ENCODE measurements at regions not wholly inside any gene's neighbourhood (a gene's known extent, or its start where the extent isn't known, plus 50 kb on each side); places are given as distances from the start of the nearest gene placed in this dataset.

GRCh38 chr4:4694296-4694772 is 152.5 kb upstream of the STX18 start:
- no peak overlapping the region for H3K4me3 ChIP-seq (replicated peaks; ENCODE audit: low read depth, low read length)
- no peak for DNase-seq (ENCODE audit: extremely low read depth, low read depth)
- TF ChIP-seq CTCF (IDR thresholded peaks at IDR 0.05; ENCODE audit: low read depth, low read length, missing control alignments): peak; percentile 60

- no peak overlapping the region for H3K4me3 ChIP-seq (replicated peaks; ENCODE audit: low read depth, low read length)
- TF ChIP-seq CTCF (IDR thresholded peaks at IDR 0.05; ENCODE audit: low read depth, low read length, missing control alignments): no peak
- no peak for DNase-seq (ENCODE audit: extremely low read depth, low read depth)
Measured at GRCh38 chr4:4693755-4694295, 152.0 kb upstream of the STX18 start.

- no peak for TF ChIP-seq CTCF (IDR thresholded peaks at IDR 0.05; ENCODE audit: low read depth, low read length, missing control alignments)
- no peak overlapping the region for H3K4me3 ChIP-seq (replicated peaks; ENCODE audit: low read depth, low read length)
- DNase-seq (ENCODE audit: extremely low read depth, low read depth): no peak
Measured at GRCh38 chr4:4693258-4693657, 151.4 kb upstream of the STX18 start.

- no peak for DNase-seq (ENCODE audit: extremely low read depth, low read depth)
- no peak for TF ChIP-seq CTCF (IDR thresholded peaks at IDR 0.05; ENCODE audit: low read depth, low read length, missing control alignments)
Measured at GRCh38 chr4:4690854-4691253, 149.0 kb upstream of the STX18 start.

GRCh38 chr4:4689694-4690440 is 148.0 kb upstream of the STX18 start:
- TF ChIP-seq CTCF (IDR thresholded peaks at IDR 0.05; ENCODE audit: low read depth, low read length, missing control alignments): no peak
- H3K4me3 ChIP-seq (replicated peaks; ENCODE audit: low read depth, low read length): no peak overlapping the region
- DNase-seq (ENCODE audit: extremely low read depth, low read depth): no peak

More at GRCh38 chr4:4690854-4691253, 149.0 kb upstream of the STX18 start:
- H3K4me3 ChIP-seq (replicated peaks; ENCODE audit: low read depth, low read length): no peak overlapping the region

- no peak overlapping the region for H3K4me3 ChIP-seq (replicated peaks; ENCODE audit: low read depth, low read length)
- DNase-seq (ENCODE audit: extremely low read depth, low read depth): no peak
- TF ChIP-seq CTCF (IDR thresholded peaks at IDR 0.05; ENCODE audit: low read depth, low read length, missing control alignments): no peak
Measured at GRCh38 chr4:4687935-4688727, 146.3 kb upstream of the STX18 start.
